IMR-90 (cell line): ENCODE measurements at regions not wholly inside any gene's neighbourhood (a gene's known extent, or its start where the extent isn't known, plus 50 kb on each side); places are given as distances from the start of the nearest gene placed in this dataset.

Source experiments
- ATAC-seq: fragments of 200-7000 bp; cut with Tn5 transposase; 2 replicates; pipeline ENCODE4 v1.9.1; 2020; ENCODE audit warnings: low read depth, mild to moderate bottlenecking, moderate library complexity
- BruUV-seq: library from RNA; stranded (reverse); fragments of 400-500 nt; replicated peaks from 2 replicates; lab custom pipeline; 2021; lab: Mats Ljungman, UMichigan
- CTCF ChIA-PET: fragments of 300-600 bp; formaldehyde crosslinking; extraction: SDS; loops from one replicate; lab custom pipeline; 2021; ENCODE audit warnings: antibody characterized with exemption; lab: Yijun Ruan, JAX
- POLR2A ChIA-PET: fragments of 300-600 bp; sonication (Branson Sonifier 250); formaldehyde crosslinking; loops from one replicate; lab custom pipeline; 2022; ENCODE audit warnings: antibody characterized with exemption; ENCODE audit not compliant: unreplicated experiment; lab: Charles Lee
- DNase-seq: peaks from one replicate; pipeline ENCODE4 v3.0.0; 2013
- H2AFZ ChIP-seq: replicated peaks from 2 replicates; pipeline ENCODE3; 2013; ENCODE audit warnings: low read length, mild to moderate bottlenecking; ENCODE audit not compliant: poor library complexity
- H2AK5ac ChIP-seq: 2 replicates; pipeline ENCODE4 v1.6.1; 2013; ENCODE audit warnings: low read depth, low read length, inconsistent platforms
- H2AK9ac ChIP-seq: replicated peaks from 2 replicates; pipeline ENCODE3; 2013; ENCODE audit warnings: mild to moderate bottlenecking, low read depth, low read length, moderate library complexity; ENCODE audit not compliant: poor library complexity
- H2BK120ac ChIP-seq: 2 replicates; pipeline ENCODE4 v1.6.1; 2013; ENCODE audit warnings: low read depth, low read length, inconsistent platforms
- H2BK15ac ChIP-seq: 3 replicates; pipeline ENCODE4 v1.6.1; 2013; ENCODE audit warnings: low read depth, low read length, inconsistent platforms
- H2BK20ac ChIP-seq: 2 replicates; pipeline ENCODE4 v1.6.1; 2013; ENCODE audit warnings: low read depth, mild to moderate bottlenecking, inconsistent platforms, low read length, moderate library complexity
- H2BK5ac ChIP-seq: 2 replicates; pipeline ENCODE4 v1.6.1; 2013; ENCODE audit warnings: mild to moderate bottlenecking, low read depth, low read length, inconsistent platforms; ENCODE audit not compliant: poor library complexity, severe bottlenecking
- H3K14ac ChIP-seq: replicated peaks from 2 replicates; pipeline ENCODE4 v1.6.1; 2013; ENCODE audit warnings: low read depth, low read length, inconsistent platforms
- H3K18ac ChIP-seq: 2 replicates; pipeline ENCODE4 v1.6.1; 2013; ENCODE audit warnings: low read depth, low read length, control low read depth
- H3K23ac ChIP-seq: 2 replicates; pipeline ENCODE4 v1.6.1; 2013; ENCODE audit warnings: low read depth, low read length, inconsistent platforms
- H3K27ac ChIP-seq: 2 replicates; pipeline ENCODE4 v1.5.1; 2013; ENCODE audit warnings: mild to moderate bottlenecking, control low read depth, low read length; ENCODE audit not compliant: insufficient read depth
- H3K27me3 ChIP-seq: 2 replicates; pipeline ENCODE4 v1.6.1; 2013; ENCODE audit warnings: low read length; ENCODE audit not compliant: control insufficient read depth, insufficient read depth
- H3K36me3 ChIP-seq: 2 replicates; pipeline ENCODE4 v1.6.1; 2013; ENCODE audit warnings: low read length, mixed read lengths; ENCODE audit not compliant: control insufficient read depth, insufficient read depth
- H3K4ac ChIP-seq: 2 replicates; pipeline ENCODE4 v1.6.1; 2013; ENCODE audit warnings: low read depth, low read length, inconsistent platforms
- H3K4me1 ChIP-seq: 2 replicates; pipeline ENCODE4 v1.6.1; 2013; ENCODE audit warnings: low read length, mixed read lengths; ENCODE audit not compliant: control insufficient read depth, insufficient read depth
- H3K4me2 ChIP-seq: 2 replicates; pipeline ENCODE4 v1.6.1; 2013; ENCODE audit warnings: low read depth, mild to moderate bottlenecking, control low read depth, low read length, moderate library complexity
- H3K4me3 ChIP-seq: 2 replicates; pipeline ENCODE4 v1.5.1; 2013; ENCODE audit warnings: low read depth, mild to moderate bottlenecking, control low read depth, low read length, moderate library complexity; ENCODE audit not compliant: insufficient read depth
- H3K56ac ChIP-seq: 2 replicates; pipeline ENCODE4 v1.6.1; 2013; ENCODE audit warnings: low read length, inconsistent platforms; ENCODE audit not compliant: insufficient read depth; ENCODE audit errors: extremely low read depth
- H3K79me1 ChIP-seq, 2 experiments: 2 replicates each; pipeline ENCODE4 v1.6.1; 2013; ENCODE audit warnings: low read length in 2 of 2, inconsistent platforms in 1 of 2, low read depth in 1 of 2
- H3K9ac ChIP-seq: 2 replicates; pipeline ENCODE4 v1.6.1; 2013; ENCODE audit warnings: low read depth, low read length, control low read depth
- H3K9me1 ChIP-seq: 2 replicates; pipeline ENCODE4 v1.6.1; 2013; ENCODE audit warnings: low read length, inconsistent platforms; ENCODE audit not compliant: insufficient read depth
- H3K9me3 ChIP-seq: 2 replicates; pipeline ENCODE4 v1.6.1; 2013; ENCODE audit warnings: low read length; ENCODE audit not compliant: control insufficient read depth, insufficient read depth
- H4K20me1 ChIP-seq: 2 replicates; pipeline ENCODE4 v1.6.1; 2013; ENCODE audit warnings: low read length, inconsistent platforms; ENCODE audit not compliant: insufficient read depth
- H4K5ac ChIP-seq: 2 replicates; pipeline ENCODE4 v1.6.1; 2013; ENCODE audit warnings: mild to moderate bottlenecking, low read depth, low read length, control low read depth
- H4K8ac ChIP-seq, 2 experiments: 2 replicates each; pipeline ENCODE4 v1.6.1; 2013; ENCODE audit warnings: low read depth in 2 of 2, low read length in 2 of 2, control low read depth in 1 of 2, inconsistent platforms in 1 of 2
- H4K91ac ChIP-seq: 2 replicates; pipeline ENCODE4 v1.6.1; 2013; ENCODE audit warnings: low read depth, low read length, inconsistent platforms; ENCODE audit not compliant: insufficient read depth
- BHLHE40 ChIP-seq: fragments of 150-350 bp; IDR thresholded peaks from 2 replicates; pipeline ENCODE4 v1.6.1; 2016; ENCODE audit warnings: mild to moderate bottlenecking, low read depth, low read length
- CEBPB ChIP-seq: IDR thresholded peaks from 2 replicates; pipeline ENCODE4 v1.6.1; 2012; ENCODE audit warnings: low read depth, low read length, improper control_type of control experiment
- CHD1 ChIP-seq: IDR thresholded peaks from 2 replicates; pipeline ENCODE4 v1.6.1; 2012; ENCODE audit warnings: low read depth, low read length, improper control_type of control experiment
- FOS ChIP-seq: fragments of 150-350 bp; IDR thresholded peaks from 2 replicates; pipeline ENCODE4 v1.6.1; 2016; ENCODE audit warnings: low read depth, low read length
- MAZ ChIP-seq: IDR thresholded peaks from 2 replicates; pipeline ENCODE4 v1.6.1; 2012; ENCODE audit warnings: low read depth, mild to moderate bottlenecking, low read length, improper control_type of control experiment, moderate library complexity, borderline replicate concordance
- MXI1 ChIP-seq: IDR thresholded peaks from 2 replicates; pipeline ENCODE4 v1.6.1; 2012; ENCODE audit warnings: low read depth, mild to moderate bottlenecking, low read length, moderate library complexity, borderline replicate concordance
- NFE2L2 ChIP-seq: fragments of 150-350 bp; IDR thresholded peaks from 2 replicates; pipeline ENCODE4 v1.6.1; 2016; ENCODE audit warnings: low read depth, mild to moderate bottlenecking, low read length
- POLR2A ChIP-seq: IDR thresholded peaks from 2 replicates; pipeline ENCODE4 v1.6.1; 2012; ENCODE audit warnings: mild to moderate bottlenecking, low read depth, low read length
- RAD21 ChIP-seq: IDR thresholded peaks from 2 replicates; pipeline ENCODE4 v1.6.1; 2012; ENCODE audit warnings: low read length, improper control_type of control experiment
- RCOR1 ChIP-seq: IDR thresholded peaks from 2 replicates; pipeline ENCODE4 v1.6.1; 2012; ENCODE audit warnings: mild to moderate bottlenecking, low read length, improper control_type of control experiment; ENCODE audit not compliant: insufficient replicate concordance
- RFX5 ChIP-seq: IDR thresholded peaks from 2 replicates; pipeline ENCODE4 v1.8.0; 2012; ENCODE audit warnings: low read depth, mild to moderate bottlenecking, low read length, moderate library complexity
- SMC3 ChIP-seq: fragments of 150-350 bp; IDR thresholded peaks from 2 replicates; pipeline ENCODE4 v1.6.1; 2016; ENCODE audit warnings: low read depth, mild to moderate bottlenecking, antibody characterized with exemption, low read length, moderate library complexity
- dilution Hi-C: fragments of 300-500 bp; cut with HindIII; formaldehyde crosslinking; loops from one replicate; pipeline ENCODE4 v1.14.3; 2018; ENCODE audit warnings: low sequenced_read_pairs; ENCODE audit not compliant: unreplicated experiment
- in situ Hi-C: fragments of 300-500 bp; cut with MboI; formaldehyde crosslinking; loops from 3 replicates; pipeline ENCODE4 v1.14.3; 2019; ENCODE audit warnings: low sequenced_read_pairs, inconsistent platforms, mixed read lengths
- intact Hi-C: fragments of 100-400 bp; cut with micrococcal nuclease; formaldehyde crosslinking; loops from 2 replicates; pipeline ENCODE4 v1.10.0; 2022
- TF ChIP-seq, protein P1 (sequence below): fragments of 150-350 bp; IDR thresholded peaks from 2 replicates; pipeline ENCODE4 v1.6.1; 2016; ENCODE audit warnings: low read depth, mild to moderate bottlenecking, low read length, moderate library complexity, borderline replicate concordance

GRCh38 chr11:32494629-32495028 lies 59.3 kb upstream of the WT1 start:
- intact Hi-C loops: no loop called here
- Histone ChIP-seq H3K56ac (no peak overlapping the region), H3K36me3 (no peaks in the 10 kb centered on the region), H3K4me3 (no peak overlapping the region), H2BK20ac (no peak overlapping the region), H3K27me3 (no peaks in the 10 kb centered on the region), H3K23ac (no peak overlapping the region), H2BK120ac (no peak overlapping the region), H2BK5ac (no peak overlapping the region), H3K9me1 (no peaks in the 10 kb centered on the region), H4K8ac (no peak overlapping the region), H2AK9ac (no peak overlapping the region), H3K27ac (no peak overlapping the region), H3K4me1 (no peaks in the 10 kb centered on the region), H3K18ac (no peak overlapping the region), H3K9me3 (no peaks in the 10 kb centered on the region), H2BK15ac (no peak overlapping the region), H3K9ac (no peak overlapping the region), H4K91ac (no peak overlapping the region), H4K20me1 (no peaks in the 10 kb centered on the region), H3K4ac (no peak overlapping the region), H3K79me1 (no peaks in the 10 kb centered on the region), H4K5ac (no peak overlapping the region), H2AFZ (no peak overlapping the region), H2AK5ac (no peak overlapping the region), H3K14ac (no peak overlapping the region), H3K4me2 (no peak overlapping the region)
- TF ChIP-seq RFX5: no peak
- TF ChIP-seq, protein P1, sequence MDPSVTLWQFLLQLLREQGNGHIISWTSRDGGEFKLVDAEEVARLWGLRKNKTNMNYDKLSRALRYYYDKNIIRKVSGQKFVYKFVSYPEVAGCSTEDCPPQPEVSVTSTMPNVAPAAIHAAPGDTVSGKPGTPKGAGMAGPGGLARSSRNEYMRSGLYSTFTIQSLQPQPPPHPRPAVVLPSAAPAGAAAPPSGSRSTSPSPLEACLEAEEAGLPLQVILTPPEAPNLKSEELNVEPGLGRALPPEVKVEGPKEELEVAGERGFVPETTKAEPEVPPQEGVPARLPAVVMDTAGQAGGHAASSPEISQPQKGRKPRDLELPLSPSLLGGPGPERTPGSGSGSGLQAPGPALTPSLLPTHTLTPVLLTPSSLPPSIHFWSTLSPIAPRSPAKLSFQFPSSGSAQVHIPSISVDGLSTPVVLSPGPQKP: no peak
- no peak for TF ChIP-seq NFE2L2
- no peak for TF ChIP-seq BHLHE40
- no peak for TF ChIP-seq CEBPB
- TF ChIP-seq RAD21: no peak
- TF ChIP-seq MAZ: no peak
- no peak for TF ChIP-seq RCOR1
- no peak for TF ChIP-seq FOS
- no peak for TF ChIP-seq MXI1
- no peak for TF ChIP-seq POLR2A
- TF ChIP-seq SMC3: no peak
- TF ChIP-seq CHD1: no peak
- dilution Hi-C loops: no loop called here
- no peak for DNase-seq
- no peak for ATAC-seq
- no TSS peak for BruUV-seq
- ChIA-PET POLR2A (no interaction called here), CTCF (no interaction called here)
- in situ Hi-C loops: no loop called here
